B cell (primary cell): ENCODE measurements at regions not wholly inside any gene's neighbourhood (a gene's known extent, or its start where the extent isn't known, plus 50 kb on each side); places are given as distances from the start of the nearest gene placed in this dataset.

ENCODE experiments used
- ATAC-seq: fragments of 200-7000 bp; cut with Tn5 transposase; one replicate; pipeline ENCODE4 v1.10.0; 2021; ENCODE audit warnings: low read depth, mild to moderate bottlenecking, moderate number of reproducible peaks, moderate library complexity
- CTCF ChIA-PET: fragments of 350-600 bp; sonication (Branson Sonifier 250); formaldehyde crosslinking; loops from one replicate; lab custom pipeline; 2021; ENCODE audit warnings: antibody characterized with exemption, inconsistent platforms; lab: Charles Lee
- POLR2A ChIA-PET: fragments of 350-600 bp; sonication (Branson Sonifier 250); formaldehyde crosslinking; loops from one replicate; lab custom pipeline; 2021; ENCODE audit warnings: antibody characterized with exemption; lab: Charles Lee
- DNase-seq: peaks from one replicate; pipeline ENCODE4 v3.0.0; 2013
- H2AFZ ChIP-seq: 2 replicates; pipeline ENCODE4 v1.6.1; 2012; ENCODE audit warnings: mild to moderate bottlenecking, low read depth, low read length; ENCODE audit not compliant: insufficient read depth, poor library complexity, severe bottlenecking
- H3K27ac ChIP-seq, 2 donors: 1 replicate in 1 of 2; 2 replicates in 1 of 2; pipeline ENCODE4 v1.5.1; 2012 to 2013; ENCODE audit warnings: low read length in 2 of 2, mild to moderate bottlenecking in 2 of 2, moderate library complexity in 1 of 2
- H3K27me3 ChIP-seq, 4 experiments: fragments of 200-600 bp in 1 of 4; sonication (generic) in 1 of 4; replicated peaks in 1 of 4; 1 replicate in 2 of 4; 2 replicates in 2 of 4; pipeline versions ENCODE4 v1.6.1 to v1.7.0; 2013 to 2016; ENCODE audit warnings: low read length in 3 of 4, mild to moderate bottlenecking in 2 of 4, mixed read lengths in 1 of 4, moderate library complexity in 1 of 4; ENCODE audit not compliant: insufficient read depth in 4 of 4, control insufficient read depth in 3 of 4; ENCODE audit errors: control extremely low read depth in 1 of 4
- H3K36me3 ChIP-seq, 2 experiments: replicated peaks in 1 of 2; 1 replicate in 1 of 2; 2 replicates in 1 of 2; pipeline versions ENCODE4 v1.6.1 to v1.7.1; 2013; ENCODE audit warnings: low read length in 1 of 2; ENCODE audit not compliant: insufficient read depth in 2 of 2, control insufficient read depth in 1 of 2; ENCODE audit errors: control extremely low read depth in 1 of 2, extremely low read depth in 1 of 2
- H3K4me1 ChIP-seq, 2 donors: fragments of 200-600 bp in 1 of 2; sonication (generic) in 1 of 2; 1 replicate in 1 of 2; 2 replicates in 1 of 2; pipeline versions ENCODE4 v1.5.1 to v1.6.1; 2013 to 2017; ENCODE audit warnings: low read length in 2 of 2; ENCODE audit not compliant: control insufficient read depth in 2 of 2, insufficient read depth in 2 of 2
- H3K4me2 ChIP-seq: replicated peaks from 2 replicates; pipeline ENCODE3; 2012; ENCODE audit warnings: mild to moderate bottlenecking, low read depth, low read length; ENCODE audit not compliant: poor library complexity, severe bottlenecking
- H3K4me3 ChIP-seq, 5 experiments: fragments of 200-600 bp in 1 of 5; sonication (generic) in 1 of 5; 1 replicate in 3 of 5; 2 replicates in 2 of 5; pipeline versions ENCODE4 v1.5.1 to v1.7.0; 2011 to 2016; ENCODE audit warnings: low read length in 4 of 5, mild to moderate bottlenecking in 4 of 5, low read depth in 2 of 5, control low read depth in 1 of 5, moderate library complexity in 1 of 5; ENCODE audit not compliant: insufficient read depth in 1 of 5; ENCODE audit errors: control extremely low read depth in 1 of 5, extremely low read depth in 1 of 5
- H3K79me2 ChIP-seq: fragments of 200-600 bp; sonication (generic); one replicate; pipeline ENCODE4 v1.6.0; 2016; ENCODE audit warnings: low read length; ENCODE audit not compliant: control insufficient read depth, insufficient read depth
- H3K9ac ChIP-seq: fragments of 200-600 bp; sonication (generic); 2 replicates; pipeline ENCODE4 v1.6.1; 2017; ENCODE audit warnings: mild to moderate bottlenecking, low read length, moderate library complexity
- H3K9me3 ChIP-seq, 3 donors: one replicate each; pipeline versions ENCODE4 v1.6.1 to v1.7.1; 2013; ENCODE audit warnings: low read length in 2 of 3; ENCODE audit not compliant: control insufficient read depth in 2 of 3, insufficient read depth in 1 of 3; ENCODE audit errors: control extremely low read depth in 1 of 3
- H4K20me1 ChIP-seq: 2 replicates; pipeline ENCODE4 v1.6.0; 2012; ENCODE audit warnings: mild to moderate bottlenecking, low read length; ENCODE audit not compliant: insufficient read depth, control insufficient read depth, poor library complexity, severe bottlenecking
- H3K27ac Mint-ChIP-seq: one replicate; pipeline ENCODE4 v1.8.0; 2021; ENCODE audit warnings: mixed read lengths
- H3K27me3 Mint-ChIP-seq: one replicate; pipeline ENCODE4 v1.8.0; 2021; ENCODE audit warnings: mixed read lengths
- H3K4me1 Mint-ChIP-seq: one replicate; pipeline ENCODE4 v1.8.0; 2021; ENCODE audit warnings: mixed read lengths
- H3K4me3 Mint-ChIP-seq: one replicate; pipeline ENCODE4 v1.8.0; 2021; ENCODE audit warnings: mixed read lengths
- H3K9me3 Mint-ChIP-seq: one replicate; pipeline ENCODE4 v1.8.0; 2022; ENCODE audit warnings: mixed read lengths; ENCODE audit not compliant: insufficient read depth
- CTCF ChIP-seq: fragments of 200-600 bp; IDR thresholded peaks from one replicate; pipeline ENCODE4 v1.8.0; 2022; ENCODE audit warnings: antibody characterized with exemption, mild to moderate bottlenecking
- EZH2 ChIP-seq: IDR thresholded peaks from 2 replicates; pipeline ENCODE4 v1.6.1; 2012; ENCODE audit warnings: borderline replicate concordance, low read depth, mild to moderate bottlenecking, moderate library complexity, low read length; ENCODE audit not compliant: insufficient read depth, poor library complexity, severe bottlenecking
- WGBS: methylation state at CpG from one replicate; pipeline ENCODE4 v1.1.5; 2013; ENCODE audit warnings: missing lambda C conversion rate; ENCODE audit not compliant: insufficient coverage; 5-methylcytosine and 5-hydroxymethylcytosine counted together
- intact Hi-C: fragments of 100-400 bp; cut with micrococcal nuclease; formaldehyde crosslinking; loops from one replicate; pipeline ENCODE4 v1.10.0; 2022

DNA sequence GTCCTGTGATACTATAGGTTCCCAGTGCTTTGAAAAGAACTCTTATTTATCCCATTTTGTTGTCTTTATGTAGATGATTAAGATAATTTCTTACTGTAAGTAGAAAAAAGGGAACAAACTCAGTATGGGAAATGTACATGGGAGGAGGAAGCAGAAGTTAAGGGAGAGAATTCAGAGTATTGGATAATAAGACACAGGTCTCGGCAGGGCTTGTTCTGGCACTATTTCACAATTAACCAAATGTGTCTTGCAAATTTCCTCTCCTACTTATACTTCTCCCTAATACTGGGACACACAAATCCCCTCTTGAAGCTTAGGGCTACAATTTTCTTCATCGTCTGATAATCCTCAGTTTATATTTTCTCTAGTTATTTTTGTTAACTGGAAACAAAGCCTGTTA is 744.0 kb downstream of the ADCYAP1 start:
- no peaks in the 10 kb centered on the region for H3K27me3 Mint-ChIP-seq
- no peaks in the 10 kb centered on the region for H4K20me1 ChIP-seq
- TF ChIP-seq CTCF = no peak
- no peak for TF ChIP-seq EZH2
- H3K4me1 Mint-ChIP-seq = no peaks in the 10 kb centered on the region
- H3K4me3 ChIP-seq = no peak overlapping the region
- no peaks in the 10 kb centered on the region for H3K36me3 ChIP-seq
- DNase-seq (no peak), ATAC-seq (no peak)
- H3K27me3 ChIP-seq = no peaks in the 10 kb centered on the region
- H3K4me3 Mint-ChIP-seq = no peak overlapping the region
- no peaks in the 10 kb centered on the region for H3K9me3 Mint-ChIP-seq
- ChIA-PET POLR2A (no interaction called here), CTCF (no interaction called here)
- no peak overlapping the region for H3K27ac Mint-ChIP-seq
- H3K79me2 ChIP-seq = no peaks in the 10 kb centered on the region
- H3K9ac ChIP-seq = no peak overlapping the region
- no peak overlapping the region for H3K4me2 ChIP-seq
- H3K27ac ChIP-seq = no peak overlapping the region
- no peaks in the 10 kb centered on the region for H3K4me1 ChIP-seq
- H2AFZ ChIP-seq = no peak overlapping the region
- WGBS = no CpG with 5 or more reads among the region's 2 CpGs
- no peaks in the 10 kb centered on the region for H3K9me3 ChIP-seq
- intact Hi-C loops = no loop called here

DNA sequence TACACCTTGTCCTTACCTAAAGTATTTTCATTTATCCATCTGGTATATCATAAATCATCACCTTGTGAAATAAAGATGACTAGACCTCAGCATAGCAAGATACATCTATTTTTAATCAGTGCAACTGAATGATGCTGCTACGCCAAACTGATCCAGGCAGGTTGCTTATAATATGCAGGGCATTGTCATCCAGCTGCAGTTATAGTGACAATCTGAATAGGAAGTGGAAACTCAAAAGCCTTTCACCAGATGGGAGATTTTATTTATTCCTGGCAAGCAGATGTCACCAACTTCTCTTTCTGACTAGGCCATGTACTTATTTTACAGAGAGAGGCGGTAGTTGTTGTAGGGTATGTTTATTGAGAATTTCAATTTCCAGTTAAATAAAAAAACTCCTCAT is 747.3 kb downstream of the ADCYAP1 start:
- H3K4me1 ChIP-seq = no peaks in the 10 kb centered on the region
- Mint-ChIP-seq H3K4me1 (no peaks in the 10 kb centered on the region), H3K9me3 (no peaks in the 10 kb centered on the region), H3K27ac (no peak overlapping the region), H3K27me3 (no peaks in the 10 kb centered on the region), H3K4me3 (no peak overlapping the region)
- TF ChIP-seq EZH2 (no peak), CTCF (no peak)
- ChIA-PET CTCF (no interaction called here), POLR2A (no interaction called here)
- no peaks in the 10 kb centered on the region for H3K27me3 ChIP-seq
- DNase-seq (no peak), ATAC-seq (no peak)
- no peaks in the 10 kb centered on the region for H3K79me2 ChIP-seq
- H3K9ac ChIP-seq = no peak overlapping the region
- H3K4me2 ChIP-seq = no peak overlapping the region
- WGBS = 40% methylated on average over 1 of the region's 2 CpGs
- no peak overlapping the region for H3K27ac ChIP-seq
- no peaks in the 10 kb centered on the region for H3K9me3 ChIP-seq
- H3K4me3 ChIP-seq = no peak overlapping the region
- intact Hi-C loops = no loop called here
- no peak overlapping the region for H2AFZ ChIP-seq
- H4K20me1 ChIP-seq = no peaks in the 10 kb centered on the region
- no peaks in the 10 kb centered on the region for H3K36me3 ChIP-seq
